Nephron progenitor cell (in vitro differentiated cells): ENCODE measurements at regions not wholly inside any gene's neighbourhood (a gene's known extent, or its start where the extent isn't known, plus 50 kb on each side); places are given as distances from the start of the nearest gene placed in this dataset.
A peak's percentile ranks its signal among the peaks of the same experiment; 100 is the strongest.
"Not testable (repeated sequence)": the region's sequence is repeated elsewhere in the genome, so short reads cannot be mapped to it uniquely, and the experiment has no call there.

ENCODE experiments used
- DNase-seq: peaks from one replicate; pipeline ENCODE4 v3.0.0; 2021
- H3K27ac Mint-ChIP-seq: 2 replicates; pipeline ENCODE4 v1.8.0; 2021; ENCODE audit warnings: mild to moderate bottlenecking, moderate library complexity, mixed read lengths
- H3K27me3 Mint-ChIP-seq: 2 replicates; pipeline ENCODE4 v1.8.0; 2021; ENCODE audit warnings: mild to moderate bottlenecking, low read depth, mixed read lengths; ENCODE audit not compliant: poor library complexity
- H3K36me3 Mint-ChIP-seq: 2 replicates; pipeline ENCODE4 v1.8.0; 2021; ENCODE audit warnings: low read depth, mixed read lengths
- H3K4me1 Mint-ChIP-seq: 2 replicates; pipeline ENCODE4 v1.8.0; 2021; ENCODE audit warnings: mixed read lengths
- H3K4me3 Mint-ChIP-seq: 2 replicates; pipeline ENCODE4 v1.8.0; 2021; ENCODE audit warnings: mild to moderate bottlenecking, moderate library complexity, mixed read lengths
- H3K9me3 Mint-ChIP-seq: 2 replicates; pipeline ENCODE4 v1.8.0; 2021; ENCODE audit warnings: mild to moderate bottlenecking, moderate library complexity, mixed read lengths
- CTCF ChIP-seq: fragments of 200-600 bp; sonication (generic); IDR thresholded peaks from 2 replicates; pipeline ENCODE4 v1.5.0; 2021; ENCODE audit warnings: antibody characterized with exemption

GRCh38 chr1:208475449-208475848, 231.3 kb upstream of the PLXNA2 start:
- no peaks in the 10 kb centered on the region for H3K9me3 Mint-ChIP-seq
- no peak for TF ChIP-seq CTCF
- H3K36me3 Mint-ChIP-seq, result no peaks in the 10 kb centered on the region
- H3K4me1 Mint-ChIP-seq, result peaks cover 32% of the 10 kb centered on the region
- peak overlapping the region; percentile 65 for H3K27ac Mint-ChIP-seq
- peak overlapping the region; percentile 3 for H3K4me3 Mint-ChIP-seq
- no peak for DNase-seq
- H3K27me3 Mint-ChIP-seq, result peaks cover 17% of the 10 kb centered on the region

- peak; percentile 59 for TF ChIP-seq CTCF
- Mint-ChIP-seq H3K4me3 (no peak overlapping the region), H3K27me3 (peaks cover 17% of the 10 kb centered on the region), H3K9me3 (no peaks in the 10 kb centered on the region), H3K36me3 (no peaks in the 10 kb centered on the region), H3K27ac (no peak overlapping the region), H3K4me1 (peaks cover 32% of the 10 kb centered on the region)
- DNase-seq, result peak; percentile 45
Observed at GRCh38 chr1:208475951-208476845, 232.0 kb upstream of the PLXNA2 start.

GRCh38 chr1:208476846-208477170, 232.6 kb upstream of the PLXNA2 start:
- H3K36me3 Mint-ChIP-seq, result no peaks in the 10 kb centered on the region
- peak overlapping the region; percentile 37 for H3K27ac Mint-ChIP-seq

GRCh38 chr1:208479435-208479834, 235.3 kb upstream of the PLXNA2 start:
- Mint-ChIP-seq H3K9me3 (no peaks in the 10 kb centered on the region), H3K4me1 (peaks cover 31% of the 10 kb centered on the region), H3K27me3 (peaks cover 10% of the 10 kb centered on the region), H3K36me3 (no peaks in the 10 kb centered on the region), H3K4me3 (no peak overlapping the region), H3K27ac (no peak overlapping the region)
- no peak for TF ChIP-seq CTCF
- DNase-seq, result no peak

More at GRCh38 chr1:208476846-208477170, 232.6 kb upstream of the PLXNA2 start:
- peaks cover 17% of the 10 kb centered on the region for H3K27me3 Mint-ChIP-seq
- H3K4me3 Mint-ChIP-seq, result peak overlapping the region; percentile 44
- DNase-seq, result no peak
- no peak for TF ChIP-seq CTCF
- H3K9me3 Mint-ChIP-seq, result no peaks in the 10 kb centered on the region
- peaks cover 32% of the 10 kb centered on the region for H3K4me1 Mint-ChIP-seq

GRCh38 chr1:208485512-208485911, 241.3 kb upstream of the PLXNA2 start:
- Mint-ChIP-seq H3K36me3 (no peaks in the 10 kb centered on the region), H3K9me3 (peaks cover 12% of the 10 kb centered on the region), H3K27me3 (peaks cover 7% of the 10 kb centered on the region), H3K27ac (no peak overlapping the region), H3K4me1 (peaks cover 4% of the 10 kb centered on the region), H3K4me3 (no peak overlapping the region)
- DNase-seq, result no peak
- no peak for TF ChIP-seq CTCF

- H3K4me3 Mint-ChIP-seq, result no peak overlapping the region
- no peak for DNase-seq
- peaks cover 12% of the 10 kb centered on the region for H3K9me3 Mint-ChIP-seq
- H3K27ac Mint-ChIP-seq, result no peak overlapping the region
- H3K36me3 Mint-ChIP-seq, result no peaks in the 10 kb centered on the region
- peaks cover 7% of the 10 kb centered on the region for H3K27me3 Mint-ChIP-seq
- no peak for TF ChIP-seq CTCF
- peaks cover 4% of the 10 kb centered on the region for H3K4me1 Mint-ChIP-seq
Observed at GRCh38 chr1:208486677-208487076, 242.5 kb upstream of the PLXNA2 start.

GRCh38 chr1:208488432-208488831, 244.2 kb upstream of the PLXNA2 start:
- not testable (repeated sequence) for H3K36me3 Mint-ChIP-seq, H3K4me1 Mint-ChIP-seq, DNase-seq, H3K27me3 Mint-ChIP-seq, H3K27ac Mint-ChIP-seq, H3K4me3 Mint-ChIP-seq
- H3K9me3 Mint-ChIP-seq, result peaks cover 12% of the 10 kb centered on the region
